ENCODE measurements at regions not wholly inside any gene's neighbourhood (a gene's known extent, or its start where the extent isn't known, plus 50 kb on each side); places are given as distances from the start of the nearest gene placed in this dataset.

- Histone ChIP-seq H3K9me1 (ENCODE audit: insufficient read depth, low read length) (0 out of 2 replicates have a peak, but pooled peaks cover 5% of the 10 kb centered on the region), H3K14ac (replicated peaks; ENCODE audit: low read depth, low read length) (no peak overlapping the region), H4K91ac (ENCODE audit: insufficient read depth, low read depth, low read length) (no peak overlapping the region), H3K27me3 (ENCODE audit: control insufficient read depth, insufficient read depth, low read length) (no peaks in the 10 kb centered on the region), H3K4ac (ENCODE audit: low read depth, low read length) (no peak overlapping the region), H3K4me3 (ENCODE audit: insufficient read depth, low read depth, low read length) (no peak overlapping the region), H3K79me1 (ENCODE audit: low read depth in 1 of 2, low read length in 2 of 2) (no peaks in the 10 kb centered on the region), H3K9ac (ENCODE audit: low read depth, low read length) (no peak overlapping the region), H4K20me1 (ENCODE audit: insufficient read depth, low read length) (no peaks in the 10 kb centered on the region), H2AK9ac (replicated peaks; ENCODE audit: low read depth, low read length, poor library complexity) (no peak overlapping the region), H3K27ac (ENCODE audit: insufficient read depth, low read length) (no peak overlapping the region), H3K36me3 (ENCODE audit: control insufficient read depth, insufficient read depth, low read length) (no peaks in the 10 kb centered on the region), H2AK5ac (ENCODE audit: low read depth, low read length) (no peak overlapping the region), H4K8ac (ENCODE audit: low read depth in 2 of 2, low read length in 2 of 2) (no peak overlapping the region), H3K23ac (ENCODE audit: low read depth, low read length) (no peak overlapping the region), H4K5ac (ENCODE audit: low read depth, low read length) (no peak overlapping the region), H3K9me3 (ENCODE audit: control insufficient read depth, insufficient read depth, low read length) (0 out of 2 replicates have a peak, but pooled peaks cover under 1% of the 10 kb centered on the region), H2BK5ac (ENCODE audit: low read depth, low read length, poor library complexity, severe bottlenecking) (no peak overlapping the region), H2BK15ac (ENCODE audit: low read depth, low read length) (no peak overlapping the region), H3K4me2 (ENCODE audit: low read depth, low read length) (no peak overlapping the region), H2AFZ (replicated peaks; ENCODE audit: low read length, poor library complexity) (no peak overlapping the region), H3K56ac (ENCODE audit: extremely low read depth, insufficient read depth, low read length) (no peak overlapping the region), H2BK20ac (ENCODE audit: low read depth, low read length) (no peak overlapping the region), H3K4me1 (ENCODE audit: control insufficient read depth, insufficient read depth, low read length) (no peaks in the 10 kb centered on the region), H2BK120ac (ENCODE audit: low read depth, low read length) (no peak overlapping the region), H3K18ac (ENCODE audit: low read depth, low read length) (no peak overlapping the region)
- DNase-seq (no peak), ATAC-seq (ENCODE audit: low read depth) (no peak)
- in situ Hi-C loops (cut with MboI; ENCODE audit: low sequenced_read_pairs), result no loop called here
- CTCF ChIA-PET, result no interaction called here
- intact Hi-C loops (cut with micrococcal nuclease), result no loop called here
- dilution Hi-C loops (cut with HindIII; ENCODE audit: low sequenced_read_pairs, unreplicated experiment), result no loop called here
- POLR2A ChIA-PET (ENCODE audit: unreplicated experiment), result no interaction called here
- no peak for TF ChIP-seq CTCF (conservative IDR thresholded peaks at IDR 0.05; ENCODE audit: low read depth, low read length)
- TF ChIP-seq FOS (IDR thresholded peaks at IDR 0.05; ENCODE audit: low read depth, low read length), result no peak
- no peak for TF ChIP-seq ELK1 (IDR thresholded peaks at IDR 0.05; ENCODE audit: borderline replicate concordance, low read depth, low read length)
- TF ChIP-seq RFX5 (IDR thresholded peaks at IDR 0.05; ENCODE audit: low read depth, low read length), result no peak
- no peak for TF ChIP-seq MAFK (IDR thresholded peaks at IDR 0.05; ENCODE audit: low read depth, low read length)
- no peak for TF ChIP-seq MAZ (IDR thresholded peaks at IDR 0.05; ENCODE audit: borderline replicate concordance, low read depth, low read length)
- no peak for TF ChIP-seq CEBPB (IDR thresholded peaks at IDR 0.05; ENCODE audit: low read depth, low read length)
- BruUV-seq (replicated peaks), result no TSS peak
These were observed 501.9 kb upstream of the ZFP42 start for GRCh38 chr4:187493661-187494060.
